Renal pelvis (tissue), 1 donor: ENCODE measurements at regions not wholly inside any gene's neighbourhood (a gene's known extent, or its start where the extent isn't known, plus 50 kb on each side); places are given as distances from the start of the nearest gene placed in this dataset.
A peak's percentile ranks its signal among the peaks of the same experiment; 100 is the strongest.

Experiments
- DNase-seq: peaks from one replicate; pipeline ENCODE4 v3.0.0-alpha.2; 2013

GRCh38 chr10:128221807-128222206, 95.6 kb upstream of the MKI67 start:
- no peak for DNase-seq

DNA sequence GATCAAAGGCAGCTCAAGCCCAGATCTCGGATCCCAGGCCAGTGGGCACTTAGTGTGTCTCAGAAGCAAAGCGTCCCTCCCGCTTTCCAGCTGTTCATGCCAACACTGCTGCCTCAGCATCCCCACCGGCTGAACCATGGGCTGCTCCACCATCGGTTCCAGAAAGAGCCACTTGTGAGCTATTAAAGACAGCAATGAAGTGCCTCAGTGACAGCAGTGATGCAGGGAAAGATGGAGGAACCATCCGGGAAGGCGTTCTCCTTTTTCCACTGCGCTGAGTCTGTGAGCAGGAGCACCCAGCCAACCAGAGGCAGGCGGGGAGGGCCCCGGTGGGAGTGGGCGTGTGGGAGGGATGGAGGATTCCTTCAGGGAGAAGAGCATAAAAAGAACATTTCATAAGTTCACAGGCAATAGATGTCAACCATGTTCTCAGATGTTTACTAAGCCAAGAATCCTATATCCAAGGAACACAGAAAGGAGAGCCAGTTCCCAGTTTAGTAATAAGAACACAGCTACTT, 96.2 kb upstream of the MKI67 start:
- DNase-seq = no peak

DNA sequence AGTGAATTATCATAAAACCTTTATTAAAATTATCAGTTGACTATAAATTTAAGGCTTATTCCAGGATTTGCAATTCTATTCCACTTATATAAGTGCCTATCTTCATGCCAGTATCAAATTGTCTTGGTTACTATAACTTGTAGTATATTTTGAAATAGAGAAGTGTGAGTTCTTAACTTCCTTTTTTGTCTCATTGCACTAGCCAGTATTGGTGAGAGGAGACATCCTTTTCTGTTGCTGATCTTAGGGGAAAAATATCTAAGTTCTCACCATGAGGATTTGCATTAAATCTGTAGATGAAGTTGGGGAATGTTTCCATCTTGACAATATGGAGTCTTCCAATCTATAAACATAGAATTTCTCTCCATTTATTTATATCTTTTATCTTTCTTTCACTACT, 104.2 kb upstream of the MKI67 start:
- no peak for DNase-seq

DNA sequence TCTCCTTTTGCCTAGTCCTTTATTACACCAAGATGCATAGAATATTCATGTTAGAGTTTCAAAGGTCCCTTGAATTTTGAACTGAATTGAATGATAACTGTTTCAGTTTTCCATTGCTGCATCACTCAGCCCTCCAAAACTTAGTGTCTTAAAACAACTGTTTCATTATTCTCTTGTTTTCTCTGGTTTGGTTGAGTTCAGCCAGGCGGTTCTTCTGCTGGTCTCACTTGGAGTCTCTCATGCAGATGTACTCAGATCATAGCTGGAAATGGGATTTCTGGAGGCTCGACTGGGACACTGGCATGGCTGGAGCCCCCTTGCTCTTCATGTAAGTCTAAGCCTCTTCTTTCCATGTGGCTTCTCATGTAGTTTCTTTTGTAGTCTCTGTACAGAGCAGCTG, 107.2 kb upstream of the MKI67 start:
- DNase-seq = no peak

DNA sequence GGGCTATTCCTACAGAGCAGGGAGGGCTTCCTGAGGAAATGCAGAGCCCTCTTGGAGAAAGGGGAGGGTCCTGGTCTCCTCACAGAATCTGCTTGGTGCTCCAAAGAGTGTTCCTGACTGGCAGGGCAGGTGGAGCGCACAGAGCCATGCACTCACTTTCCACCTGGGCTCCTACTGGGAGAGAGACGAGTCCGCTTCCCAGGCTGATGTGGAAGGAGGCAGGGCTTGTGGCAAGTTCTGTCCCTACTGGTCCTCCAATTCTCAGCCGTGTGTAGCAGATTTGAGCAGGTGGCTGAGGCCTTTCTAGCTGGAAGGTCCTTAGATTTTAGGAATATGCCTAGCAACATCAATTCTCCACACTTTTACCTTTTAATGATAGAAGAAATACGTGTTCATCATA, 111.5 kb upstream of the MKI67 start:
- no peak for DNase-seq

GRCh38 chr10:128241023-128241422, 114.8 kb upstream of the MKI67 start:
- DNase-seq = no peak

DNA sequence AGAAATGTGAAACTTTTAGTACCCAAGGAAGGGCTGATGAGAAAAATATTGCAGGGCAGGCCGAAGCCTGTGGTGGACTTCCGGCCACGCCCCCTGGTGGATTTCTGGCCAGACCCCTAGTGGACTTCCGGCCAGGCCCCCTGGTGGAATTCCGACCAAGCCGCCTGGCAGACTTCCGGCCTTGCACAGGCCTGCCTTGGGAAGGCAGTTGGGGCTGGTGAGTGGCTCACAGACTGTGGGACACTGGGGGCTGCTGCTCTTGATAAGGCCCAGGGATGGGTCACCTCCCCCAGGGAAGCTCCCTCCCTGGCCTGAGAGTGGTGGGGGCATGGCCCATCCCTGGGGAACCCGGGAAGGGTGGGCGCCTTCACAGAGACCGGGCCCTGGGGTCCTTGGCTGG, 116.4 kb upstream of the MKI67 start:
- DNase-seq = no peak

DNA sequence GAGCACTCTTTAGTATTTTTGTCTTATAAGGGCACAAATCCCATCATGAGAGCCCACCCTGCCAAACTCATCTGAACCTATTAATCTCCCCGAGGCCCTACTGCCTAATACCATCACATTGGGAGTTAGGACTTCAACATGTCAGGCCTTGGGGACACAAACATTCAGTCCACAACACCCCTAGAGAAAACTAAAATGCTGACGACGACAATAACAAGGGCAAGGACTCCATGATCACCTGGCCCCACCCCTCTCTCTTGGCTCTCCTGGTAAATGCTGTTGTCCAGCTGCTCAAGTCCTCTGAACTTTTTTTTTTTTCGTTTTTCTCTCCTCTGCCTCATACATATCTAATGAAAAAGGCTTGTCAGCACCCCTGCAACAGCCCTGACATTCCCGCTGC, 118.8 kb upstream of the MKI67 start:
- DNase-seq = no peak

DNA sequence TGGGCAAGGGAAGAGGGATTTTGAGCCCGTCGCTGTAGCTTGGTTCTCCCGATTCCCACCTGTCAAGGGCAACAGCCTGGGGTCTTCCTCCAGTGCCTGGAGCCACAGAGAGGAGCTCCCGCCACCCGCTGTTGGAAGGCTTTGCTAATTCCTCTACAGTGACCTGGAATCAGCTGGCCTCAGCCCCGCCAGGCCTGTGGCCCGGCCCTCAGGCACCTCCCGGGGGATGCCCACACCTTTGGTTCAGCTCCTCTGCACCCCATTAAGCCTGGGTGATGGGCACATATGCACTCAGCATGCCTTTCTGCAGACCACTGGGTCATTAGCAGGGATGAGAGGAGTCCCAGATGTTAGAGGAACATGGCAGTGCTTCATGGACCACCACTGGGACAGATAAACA, 121.4 kb upstream of the MKI67 start:
- DNase-seq = no peak

DNA sequence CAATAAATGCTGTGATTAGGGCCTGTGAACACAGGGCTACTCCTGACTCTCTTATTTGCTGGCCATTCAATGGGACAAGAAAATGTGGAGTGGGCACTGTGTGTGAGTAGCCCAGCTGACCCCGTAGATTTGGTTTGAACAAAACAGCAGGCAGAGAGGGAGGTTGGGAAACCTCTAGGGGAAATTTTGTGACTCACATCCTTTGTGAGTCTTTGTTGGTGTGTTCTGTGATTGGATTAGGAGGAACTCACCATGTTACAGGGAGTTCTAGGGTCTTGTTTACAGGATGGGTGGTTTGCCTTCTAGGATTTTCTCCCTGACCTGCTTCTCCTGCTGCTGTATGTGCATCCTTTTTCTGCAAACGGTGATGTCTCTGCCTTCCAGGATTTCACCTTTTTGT, 128.3 kb upstream of the MKI67 start:
- no peak for DNase-seq

DNA sequence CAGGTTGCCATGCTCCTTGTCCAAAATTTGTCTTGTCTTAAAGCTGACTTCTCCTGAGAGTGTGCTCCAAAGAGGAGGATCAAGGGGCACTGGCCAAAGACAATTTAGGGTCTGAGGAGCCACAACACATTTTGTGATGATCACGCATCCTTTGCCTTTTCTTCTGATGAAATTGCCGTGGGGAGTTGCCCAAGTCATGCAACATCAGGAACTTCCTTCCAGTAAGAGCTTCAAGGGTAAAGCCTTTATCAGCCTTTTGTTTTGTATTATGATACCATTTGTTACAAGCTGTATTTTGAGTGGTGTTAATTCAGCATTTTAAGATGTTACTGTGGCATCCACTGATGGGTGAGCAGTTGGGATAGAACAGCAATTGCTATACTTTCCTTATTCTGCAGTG, 131.2 kb upstream of the MKI67 start:
- DNase-seq = no peak

DNA sequence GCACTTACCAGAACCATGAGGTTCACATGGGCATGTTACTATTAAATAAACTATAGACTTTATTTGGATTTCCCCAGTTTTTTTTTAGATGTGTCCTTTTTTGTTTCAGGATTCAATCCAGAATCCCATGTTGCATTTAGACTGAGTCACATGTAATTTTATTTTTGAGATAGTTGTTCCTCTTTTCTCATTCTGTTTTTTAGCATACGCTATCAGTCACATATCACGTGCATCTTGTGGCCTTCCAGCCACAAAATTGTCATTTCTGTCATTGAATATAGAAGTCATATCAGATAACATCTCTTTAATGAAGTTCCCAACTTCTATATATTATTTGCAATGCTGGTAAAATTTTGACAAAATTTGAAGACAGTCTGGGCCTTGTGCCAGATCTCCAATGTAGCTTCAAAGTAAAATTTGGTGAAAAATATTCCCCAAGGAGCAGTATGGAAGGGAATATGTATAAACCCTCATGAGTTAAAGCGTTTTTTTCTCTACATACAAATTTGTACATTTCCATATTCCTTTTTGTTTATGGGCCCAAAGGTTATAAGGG, 132.3 kb upstream of the MKI67 start:
- DNase-seq = no peak

- DNase-seq = peak; percentile 66
These were observed 137.9 kb upstream of the MKI67 start for GRCh38 chr10:128263891-128264688.

DNA sequence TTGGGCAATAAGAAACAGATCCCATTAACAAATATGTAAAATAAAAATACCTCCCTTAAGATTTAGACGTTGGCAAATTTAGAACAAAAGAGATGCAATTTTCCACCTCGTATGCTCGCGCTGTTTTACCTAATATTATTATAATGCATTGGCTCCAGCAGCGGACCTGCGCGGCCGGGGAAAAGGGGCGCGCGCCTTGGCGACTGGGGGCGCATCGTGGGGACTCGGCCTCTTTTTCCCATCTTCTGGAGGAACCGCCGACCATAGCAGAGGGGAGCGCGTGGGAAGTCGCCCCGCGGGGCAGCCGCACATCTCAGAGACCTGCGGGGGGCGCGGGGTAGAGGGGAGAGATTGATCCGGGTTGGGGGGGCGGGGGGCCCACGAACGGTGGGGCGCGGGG, 139.4 kb upstream of the MKI67 start:
- no peak for DNase-seq

DNA sequence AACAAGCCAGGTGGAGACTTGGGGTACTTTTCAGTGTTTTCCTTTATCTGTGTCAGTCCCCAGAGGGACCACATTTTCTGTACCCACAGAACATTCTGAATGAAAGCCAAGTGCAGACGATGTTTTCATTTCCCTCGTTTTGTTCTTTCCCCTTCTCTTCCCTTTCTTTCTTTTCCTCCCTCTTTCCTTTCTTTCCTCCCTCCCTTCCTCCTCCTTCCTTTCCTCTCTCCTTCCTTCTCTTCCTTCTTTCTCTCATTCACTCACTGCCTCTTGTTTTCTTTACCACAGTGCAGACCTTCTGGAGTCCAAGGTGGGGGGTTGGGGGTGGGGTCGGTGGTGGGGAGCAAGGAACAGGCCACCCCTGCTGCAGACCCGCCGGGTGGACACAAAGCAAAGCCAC, 141.4 kb upstream of the MKI67 start:
- DNase-seq = no peak

GRCh38 chr10:128268015-128268722, 141.9 kb upstream of the MKI67 start:
- peak; percentile 77 for DNase-seq

GRCh38 chr10:128274938-128275337, 148.7 kb upstream of the MKI67 start:
- no peak for DNase-seq

DNA sequence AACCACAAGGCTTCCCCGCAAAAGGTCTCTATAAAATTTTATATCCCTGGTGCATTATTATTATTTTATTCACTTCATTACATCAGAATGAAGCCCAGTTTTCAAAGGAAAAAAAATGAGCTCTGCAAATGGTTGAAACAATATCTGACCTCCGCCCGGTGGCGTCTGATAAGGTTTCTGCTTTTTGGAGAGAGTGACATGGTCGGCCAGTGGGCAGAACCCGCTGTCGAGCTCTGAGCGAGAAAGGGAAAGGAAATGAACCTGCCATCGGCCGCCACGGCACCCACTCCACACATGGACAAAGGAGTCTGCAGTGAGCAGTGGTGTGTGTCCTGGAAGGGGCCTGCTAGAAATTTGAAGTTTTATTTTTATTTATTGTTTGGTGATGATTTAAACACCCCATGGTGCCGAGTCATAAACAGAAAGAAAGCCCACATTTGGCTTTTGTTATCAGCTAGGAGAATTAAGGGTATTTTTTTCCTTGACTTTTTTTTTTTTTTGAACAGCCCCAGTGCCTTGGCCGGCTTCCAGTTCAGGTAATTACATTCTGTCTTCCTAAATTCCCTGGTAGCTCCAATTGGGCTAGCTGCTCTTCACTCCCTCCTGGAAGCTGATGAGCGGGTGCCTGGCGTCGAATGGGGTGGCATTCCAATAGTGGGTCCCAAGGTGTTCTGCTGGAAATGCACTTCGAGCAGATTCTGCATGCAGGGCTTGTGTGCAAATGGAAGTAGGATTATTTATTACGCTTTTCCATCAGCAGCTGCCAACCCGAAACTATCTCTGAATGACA, 149.4 kb upstream of the MKI67 start:
- DNase-seq = no peak

DNA sequence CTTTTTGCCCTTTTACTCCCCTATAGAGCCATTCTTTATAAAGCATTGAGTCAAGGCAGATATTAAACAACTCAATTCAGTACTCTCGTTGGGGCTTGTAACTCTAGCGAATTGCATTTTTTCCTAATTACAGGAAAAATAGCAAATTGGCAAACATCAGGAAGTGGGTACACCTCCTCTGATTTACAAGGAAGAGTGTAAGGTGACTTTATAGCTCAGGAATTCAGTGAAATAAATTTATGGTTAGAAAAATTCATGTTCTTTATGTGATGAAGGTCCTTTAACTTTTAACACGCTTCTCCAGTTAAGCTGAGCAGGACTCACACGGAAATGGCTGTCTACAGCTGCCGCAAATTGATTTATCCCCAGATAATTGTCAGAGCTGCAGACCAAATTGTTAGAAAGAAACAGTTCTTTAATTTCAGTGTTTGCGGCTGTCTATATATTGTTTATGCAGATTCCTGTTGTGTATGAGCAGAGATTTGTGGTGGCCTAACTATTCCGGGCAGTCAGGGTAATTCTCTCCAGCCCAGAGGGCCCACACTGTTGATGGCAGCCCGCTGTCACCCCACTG, 151.1 kb upstream of the MKI67 start:
- DNase-seq = no peak

- DNase-seq = no peak
These were observed 152.1 kb upstream of the MKI67 start for GRCh38 chr10:128278362-128278761.

DNA sequence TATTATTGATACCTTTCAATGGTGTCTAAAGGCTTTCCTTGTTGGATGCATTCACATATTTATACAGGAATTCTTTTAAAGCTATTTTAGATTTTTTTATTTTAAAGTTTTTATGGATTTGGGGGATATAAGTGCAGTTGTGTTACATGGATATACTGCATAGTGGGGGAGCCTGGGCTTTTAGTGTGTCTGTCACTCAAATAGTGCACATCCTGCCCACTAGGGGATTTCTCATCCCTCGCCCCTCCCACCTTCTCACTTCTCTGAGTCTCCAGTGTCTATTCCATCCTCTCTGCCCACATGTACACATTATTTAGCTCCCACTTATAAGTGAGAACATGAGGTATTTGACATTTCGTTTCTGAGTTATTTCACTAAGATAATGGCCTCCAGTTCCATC, 154.0 kb upstream of the MKI67 start:
- DNase-seq = no peak

DNA sequence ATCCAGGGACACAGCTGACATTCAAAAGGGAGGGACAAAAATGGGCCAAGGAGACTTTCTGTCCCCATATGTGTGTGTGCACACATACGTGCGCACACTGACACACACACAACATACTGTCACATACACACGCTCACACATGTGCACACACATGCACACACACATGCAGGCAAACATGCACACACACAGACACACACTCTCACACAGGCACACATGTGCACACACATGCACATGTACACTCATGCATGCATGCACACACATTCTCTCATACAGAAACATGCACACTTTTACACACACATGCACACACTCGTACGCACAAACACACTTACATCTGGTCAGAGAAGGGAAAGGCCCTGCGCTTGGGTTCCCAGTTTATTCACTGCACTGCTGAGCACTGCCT, 155.1 kb upstream of the MKI67 start:
- no peak for DNase-seq
